ENCODE measurements at regions not wholly inside any gene's neighbourhood (a gene's known extent, or its start where the extent isn't known, plus 50 kb on each side); places are given as distances from the start of the nearest gene placed in this dataset.

- DNase-seq, result no peak
These were observed 376.9 kb downstream of the PPP3CA start for GRCh38 chr4:100970414-100970813.

- DNase-seq, result no peak
These were observed 377.4 kb downstream of the PPP3CA start for GRCh38 chr4:100969925-100970324.

GRCh38 chr4:100968046-100968445 lies 379.3 kb downstream of the PPP3CA start:
- DNase-seq, result no peak

- no peak for DNase-seq
These were observed 383.7 kb downstream of the PPP3CA start for GRCh38 chr4:100963627-100964026.

- no peak for DNase-seq
These were observed 384.6 kb downstream of the PPP3CA start for GRCh38 chr4:100962698-100963097.

GRCh38 chr4:100960232-100960631 lies 387.1 kb downstream of the PPP3CA start:
- no peak for DNase-seq

- no peak for DNase-seq
These were observed 393.3 kb downstream of the PPP3CA start for GRCh38 chr4:100954046-100954445.

- DNase-seq, result no peak
These were observed 393.7 kb downstream of the PPP3CA start for GRCh38 chr4:100953616-100954015.

- no peak for DNase-seq
These were observed 394.7 kb downstream of the PPP3CA start for GRCh38 chr4:100952590-100952989.

- DNase-seq, result no peak
These were observed 397.9 kb downstream of the PPP3CA start for GRCh38 chr4:100949350-100949935.

- DNase-seq, result no peak
These were observed 398.4 kb downstream of the PPP3CA start for GRCh38 chr4:100948911-100949310.

- no peak for DNase-seq
These were observed 401.5 kb downstream of the PPP3CA start for GRCh38 chr4:100945789-100946188.

- DNase-seq, result no peak
These were observed 408.6 kb downstream of the PPP3CA start for GRCh38 chr4:100938698-100939097.

- DNase-seq, result no peak
These were observed 410.5 kb downstream of the PPP3CA start for GRCh38 chr4:100936661-100937375.

- no peak for DNase-seq
These were observed 412.2 kb downstream of the PPP3CA start for GRCh38 chr4:100935090-100935489.

GRCh38 chr4:100933628-100934027 lies 413.7 kb downstream of the PPP3CA start:
- no peak for DNase-seq

GRCh38 chr4:100929758-100930157 lies 411.9 kb upstream of the EMCN start:
- no peak for DNase-seq

- DNase-seq, result no peak
These were observed 411.3 kb upstream of the EMCN start for GRCh38 chr4:100929135-100929534.

- no peak for DNase-seq
These were observed 408.4 kb upstream of the EMCN start for GRCh38 chr4:100926039-100926717.

GRCh38 chr4:100913685-100914084 lies 395.9 kb upstream of the EMCN start:
- DNase-seq, result no peak

GRCh38 chr4:100908540-100908939 lies 390.7 kb upstream of the EMCN start:
- DNase-seq, result no peak

GRCh38 chr4:100907465-100908454 lies 389.9 kb upstream of the EMCN start:
- DNase-seq, result no peak

GRCh38 chr4:100906973-100907372 lies 389.2 kb upstream of the EMCN start:
- no peak for DNase-seq
